ENCODE measurements at regions not wholly inside any gene's neighbourhood (a gene's known extent, or its start where the extent isn't known, plus 50 kb on each side); places are given as distances from the start of the nearest gene placed in this dataset.
A peak's percentile ranks its signal among the peaks of the same experiment; 100 is the strongest.

GRCh38 chr12:29043069-29043468, 106.0 kb upstream of the FAR2 start:
- DNase-seq (ENCODE audit: low read depth) = no peak

GRCh38 chr12:29044799-29045198, 104.3 kb upstream of the FAR2 start:
- no peak for DNase-seq (ENCODE audit: low read depth)

- no peak for DNase-seq (ENCODE audit: low read depth)
These were observed 100.3 kb upstream of the FAR2 start for GRCh38 chr12:29048787-29049186.

GRCh38 chr12:29050503-29050902, 98.6 kb upstream of the FAR2 start:
- DNase-seq (ENCODE audit: low read depth) = no peak

- DNase-seq (ENCODE audit: low read depth) = no peak
These were observed 97.9 kb upstream of the FAR2 start for GRCh38 chr12:29051221-29051620.

- DNase-seq (ENCODE audit: low read depth) = no peak
These were observed 95.5 kb upstream of the FAR2 start for GRCh38 chr12:29053567-29053966.

GRCh38 chr12:29054858-29055663, 94.0 kb upstream of the FAR2 start:
- no peak for DNase-seq (ENCODE audit: low read depth)

- DNase-seq (ENCODE audit: low read depth) = no peak
These were observed 83.0 kb upstream of the FAR2 start for GRCh38 chr12:29066011-29066588.

GRCh38 chr12:29067430-29067829, 81.6 kb upstream of the FAR2 start:
- DNase-seq (ENCODE audit: low read depth) = no peak

GRCh38 chr12:29070309-29070708, 78.8 kb upstream of the FAR2 start:
- no peak for DNase-seq (ENCODE audit: low read depth)

- DNase-seq (ENCODE audit: low read depth) = no peak
These were observed 78.0 kb upstream of the FAR2 start for GRCh38 chr12:29071099-29071498.

GRCh38 chr12:29072631-29073030, 76.4 kb upstream of the FAR2 start:
- DNase-seq (ENCODE audit: low read depth) = no peak

- DNase-seq (ENCODE audit: low read depth) = peak; percentile 25
These were observed 75.3 kb upstream of the FAR2 start for GRCh38 chr12:29073631-29074239.

GRCh38 chr12:29081101-29081500, 68.0 kb upstream of the FAR2 start:
- DNase-seq (ENCODE audit: low read depth) = no peak

GRCh38 chr12:29082522-29082921, 66.6 kb upstream of the FAR2 start:
- no peak for DNase-seq (ENCODE audit: low read depth)

- DNase-seq (ENCODE audit: low read depth) = no peak
These were observed 62.5 kb upstream of the FAR2 start for GRCh38 chr12:29086325-29087271.

- no peak for DNase-seq (ENCODE audit: low read depth)
These were observed 60.4 kb upstream of the FAR2 start for GRCh38 chr12:29088611-29089219.

Measured in CMK (cell line).